CD4-positive, CD25-positive, alpha-beta regulatory T cell (primary cell): ENCODE measurements at regions not wholly inside any gene's neighbourhood (a gene's known extent, or its start where the extent isn't known, plus 50 kb on each side); places are given as distances from the start of the nearest gene placed in this dataset.

Source experiments
- ATAC-seq, 2 donors: fragments of 150-1000 bp; cut with Tn5 transposase; one replicate each; pipeline ENCODE4 v1.10.0; 2021; ENCODE audit warnings: low read depth in 2 of 2, moderate number of reproducible peaks in 2 of 2, moderate library complexity in 1 of 2
- DNase-seq, 3 donors: peaks; one replicate each; pipeline versions ENCODE4 v3.0.0 to v3.0.0-alpha.2; 2012 to 2022; ENCODE audit warnings: mixed read lengths in 1 of 3
- H3K27ac ChIP-seq: one replicate; pipeline ENCODE4 v1.7.0; 2013; ENCODE audit warnings: mild to moderate bottlenecking, low read length; ENCODE audit not compliant: insufficient read depth, poor library complexity, severe bottlenecking
- H3K27me3 ChIP-seq: one replicate; pipeline ENCODE4 v1.7.0; 2013; ENCODE audit warnings: low read length; ENCODE audit not compliant: control insufficient read depth, insufficient read depth
- H3K36me3 ChIP-seq: one replicate; pipeline ENCODE4 v1.7.0; 2013; ENCODE audit warnings: mild to moderate bottlenecking, low read length, moderate library complexity; ENCODE audit not compliant: control insufficient read depth, insufficient read depth
- H3K4me1 ChIP-seq: 2 replicates; pipeline ENCODE4 v1.7.0; 2013; ENCODE audit warnings: mild to moderate bottlenecking, low read length; ENCODE audit not compliant: insufficient read depth, control insufficient read depth, poor library complexity, severe bottlenecking
- H3K4me3 ChIP-seq: one replicate; pipeline ENCODE4 v1.7.0; 2013; ENCODE audit warnings: low read depth, mild to moderate bottlenecking, low read length, moderate library complexity
- H3K9me3 ChIP-seq, 2 experiments: 1 replicate in 1 of 2; 2 replicates in 1 of 2; pipeline ENCODE4 v1.7.0; 2013; ENCODE audit warnings: low read length in 2 of 2, mild to moderate bottlenecking in 1 of 2, moderate library complexity in 1 of 2; ENCODE audit not compliant: control insufficient read depth in 2 of 2
- H3K27ac Mint-ChIP-seq, 3 donors: one replicate each; pipeline ENCODE4 v1.8.0; 2020 to 2022; ENCODE audit warnings: mild to moderate bottlenecking in 3 of 3, mixed read lengths in 3 of 3, moderate library complexity in 2 of 3
- H3K27me3 Mint-ChIP-seq: one replicate; pipeline ENCODE4 v1.8.0; 2022; ENCODE audit warnings: mild to moderate bottlenecking, mixed read lengths
- H3K36me3 Mint-ChIP-seq: one replicate; pipeline ENCODE4 v1.8.0; 2020; ENCODE audit warnings: mixed read lengths
- H3K4me1 Mint-ChIP-seq, 4 donors: one replicate each; pipeline ENCODE4 v1.8.0; 2020 to 2022; ENCODE audit warnings: mixed read lengths in 4 of 4, mild to moderate bottlenecking in 1 of 4
- H3K4me3 Mint-ChIP-seq, 4 donors: one replicate each; pipeline ENCODE4 v1.8.0; 2020 to 2022; ENCODE audit warnings: mild to moderate bottlenecking in 4 of 4, mixed read lengths in 4 of 4, moderate library complexity in 3 of 4
- H3K9me3 Mint-ChIP-seq, 7 donors: one replicate each; pipeline ENCODE4 v1.8.0; 2020 to 2022; ENCODE audit warnings: mixed read lengths in 7 of 7, mild to moderate bottlenecking in 3 of 7, moderate library complexity in 2 of 7

GRCh38 chrX:2587146-2587545, 86.4 kb upstream of the DHRSX start:
- H3K4me1 Mint-ChIP-seq, result peaks cover 0 to 16% (median 10%) of the 10 kb centered on the region in 4 donors
- H3K4me3 Mint-ChIP-seq, result no peak overlapping the region
- peaks cover 31% of the 10 kb centered on the region for H3K27me3 Mint-ChIP-seq
- H3K27ac Mint-ChIP-seq, result no peak overlapping the region
- no peaks in the 10 kb centered on the region for H3K9me3 Mint-ChIP-seq
- no peaks in the 10 kb centered on the region for H3K36me3 Mint-ChIP-seq
- no peak for ATAC-seq
- Histone ChIP-seq H3K36me3 (no peaks in the 10 kb centered on the region), H3K27me3 (peaks cover 14% of the 10 kb centered on the region), H3K4me1 (peaks cover 7% of the 10 kb centered on the region), H3K4me3 (no peak overlapping the region), H3K27ac (no peak overlapping the region), H3K9me3 (no peaks in the 10 kb centered on the region)
- no peak for DNase-seq

- Histone ChIP-seq H3K27me3 (peaks cover 25% of the 10 kb centered on the region), H3K36me3 (no peaks in the 10 kb centered on the region), H3K9me3 (no peaks in the 10 kb centered on the region), H3K4me1 (peaks cover 7% of the 10 kb centered on the region), H3K27ac (no peak overlapping the region), H3K4me3 (no peak overlapping the region)
- H3K36me3 Mint-ChIP-seq, result no peaks in the 10 kb centered on the region
- peak overlapping the region in 1 of 4 donors; percentile 74 for H3K4me3 Mint-ChIP-seq
- H3K9me3 Mint-ChIP-seq, result no peaks in the 10 kb centered on the region
- no peak for DNase-seq
- H3K27ac Mint-ChIP-seq, result no peak overlapping the region
- H3K27me3 Mint-ChIP-seq, result peaks cover 39% of the 10 kb centered on the region
- H3K4me1 Mint-ChIP-seq, result peaks cover 0 to 16% (median 4%) of the 10 kb centered on the region in 4 donors
- no peak for ATAC-seq
Measured at GRCh38 chrX:2585158-2585470, 84.3 kb upstream of the DHRSX start.

GRCh38 chrX:2584251-2585157, 83.7 kb upstream of the DHRSX start:
- peaks cover 7% of the 10 kb centered on the region for H3K4me1 ChIP-seq
- Mint-ChIP-seq H3K4me3 (peak overlapping the region in 2 of 4 donors; percentile 69 to 74), H3K27ac (peak overlapping the region in 1 of 3 donors; percentile 43), H3K36me3 (peaks cover under 1% of the 10 kb centered on the region), H3K9me3 (no peaks in the 10 kb centered on the region), H3K4me1 (peaks cover 0 to 16% (median 4%) of the 10 kb centered on the region in 4 donors), H3K27me3 (peaks cover 41% of the 10 kb centered on the region)
- H3K4me3 ChIP-seq, result no peak overlapping the region
- H3K27me3 ChIP-seq, result peaks cover 25% of the 10 kb centered on the region
- no peak for DNase-seq
- ATAC-seq, result no peak
- H3K9me3 ChIP-seq, result no peaks in the 10 kb centered on the region
- H3K36me3 ChIP-seq, result no peaks in the 10 kb centered on the region
- no peak overlapping the region for H3K27ac ChIP-seq

- Histone ChIP-seq H3K36me3 (no peaks in the 10 kb centered on the region), H3K27ac (no peak overlapping the region), H3K4me1 (peaks cover 7% of the 10 kb centered on the region), H3K27me3 (peaks cover 25% of the 10 kb centered on the region), H3K4me3 (no peak overlapping the region), H3K9me3 (no peaks in the 10 kb centered on the region)
- ATAC-seq, result no peak
- no peaks in the 10 kb centered on the region for H3K9me3 Mint-ChIP-seq
- peaks cover 3% of the 10 kb centered on the region for H3K36me3 Mint-ChIP-seq
- H3K4me3 Mint-ChIP-seq, result no peak overlapping the region
- peaks cover 49% of the 10 kb centered on the region for H3K27me3 Mint-ChIP-seq
- H3K27ac Mint-ChIP-seq, result no peak overlapping the region
- DNase-seq, result no peak
- peaks cover 0 to 16% (median 5%) of the 10 kb centered on the region in 4 donors for H3K4me1 Mint-ChIP-seq
Measured at GRCh38 chrX:2583194-2584162, 82.7 kb upstream of the DHRSX start.

- H3K4me1 Mint-ChIP-seq, result peaks cover 0 to 16% (median 5%) of the 10 kb centered on the region in 4 donors
- Histone ChIP-seq H3K27me3 (peaks cover 25% of the 10 kb centered on the region), H3K9me3 (no peaks in the 10 kb centered on the region)
Measured at GRCh38 chrX:2582667-2583066, 81.9 kb upstream of the DHRSX start.

GRCh38 chrX:2581296-2581695, 80.5 kb upstream of the DHRSX start:
- Mint-ChIP-seq H3K4me1 (peaks cover 0 to 16% (median 4%) of the 10 kb centered on the region in 4 donors), H3K27ac (no peak overlapping the region), H3K27me3 (peaks cover 51% of the 10 kb centered on the region)

More at GRCh38 chrX:2582667-2583066, 81.9 kb upstream of the DHRSX start:
- Mint-ChIP-seq H3K27me3 (peaks cover 52% of the 10 kb centered on the region), H3K36me3 (peaks cover 3% of the 10 kb centered on the region), H3K27ac (no peak overlapping the region), H3K4me3 (no peak overlapping the region), H3K9me3 (no peaks in the 10 kb centered on the region)
- no peak for DNase-seq
- H3K36me3 ChIP-seq, result no peaks in the 10 kb centered on the region
- no peak overlapping the region for H3K4me3 ChIP-seq
- H3K4me1 ChIP-seq, result peaks cover 7% of the 10 kb centered on the region
- H3K27ac ChIP-seq, result no peak overlapping the region
- ATAC-seq, result no peak

GRCh38 chrX:2578864-2579263, 78.1 kb upstream of the DHRSX start:
- H3K9me3 Mint-ChIP-seq, result peaks cover 0 to 2% (median 0%) of the 10 kb centered on the region in 7 donors
- no peak overlapping the region for H3K27ac ChIP-seq
- H3K36me3 ChIP-seq, result no peaks in the 10 kb centered on the region
- H3K4me3 ChIP-seq, result no peak overlapping the region
- DNase-seq (no peak), ATAC-seq (no peak)
- peaks cover 7% of the 10 kb centered on the region for H3K4me1 ChIP-seq
- H3K36me3 Mint-ChIP-seq, result peaks cover 3% of the 10 kb centered on the region
- H3K27me3 Mint-ChIP-seq, result peaks cover 40% of the 10 kb centered on the region
- no peak overlapping the region for H3K4me3 Mint-ChIP-seq
- H3K27me3 ChIP-seq, result peaks cover 18% of the 10 kb centered on the region
- H3K9me3 ChIP-seq, result no peaks in the 10 kb centered on the region
- no peak overlapping the region for H3K27ac Mint-ChIP-seq
- peaks cover 0 to 12% (median 3%) of the 10 kb centered on the region in 4 donors for H3K4me1 Mint-ChIP-seq

More at GRCh38 chrX:2581296-2581695, 80.5 kb upstream of the DHRSX start:
- Mint-ChIP-seq H3K9me3 (no peaks in the 10 kb centered on the region), H3K4me3 (no peak overlapping the region), H3K36me3 (peaks cover 3% of the 10 kb centered on the region)
- Histone ChIP-seq H3K4me1 (peaks cover 7% of the 10 kb centered on the region), H3K9me3 (no peaks in the 10 kb centered on the region), H3K4me3 (no peak overlapping the region), H3K27ac (no peak overlapping the region), H3K36me3 (no peaks in the 10 kb centered on the region), H3K27me3 (peaks cover 25% of the 10 kb centered on the region)
- ATAC-seq (no peak), DNase-seq (no peak)
